ENCODE measurements at regions not wholly inside any gene's neighbourhood (a gene's known extent, or its start where the extent isn't known, plus 50 kb on each side); places are given as distances from the start of the nearest gene placed in this dataset.

DNA sequence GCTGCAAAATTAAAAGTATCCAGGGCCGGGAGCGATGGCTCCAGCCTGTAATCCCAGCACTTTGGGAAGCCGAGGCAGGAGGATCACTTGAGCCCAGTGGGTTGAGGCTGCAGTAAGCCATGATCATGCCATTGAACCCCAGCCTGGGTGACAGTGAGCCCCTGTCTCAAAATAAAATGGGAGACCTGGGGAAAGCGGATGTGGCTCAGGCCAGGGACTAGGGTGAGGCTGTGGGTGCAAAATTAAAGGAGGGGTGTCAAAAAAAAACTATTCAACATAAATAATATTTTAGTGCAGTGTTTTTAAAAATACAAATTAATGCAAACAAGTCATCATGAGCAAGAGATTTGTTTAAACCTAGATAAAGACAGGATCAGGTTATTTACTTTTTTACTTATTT is 100.1 kb upstream of the SLC45A1 start:
- no peak for TF ChIP-seq EP300 (IDR thresholded peaks at IDR 0.05)
- no peak for TF ChIP-seq POLR2A (IDR thresholded peaks at IDR 0.05)
- TF ChIP-seq POLR2AphosphoS5 (IDR thresholded peaks at IDR 0.05) = no peak
- TF ChIP-seq, protein P1, sequence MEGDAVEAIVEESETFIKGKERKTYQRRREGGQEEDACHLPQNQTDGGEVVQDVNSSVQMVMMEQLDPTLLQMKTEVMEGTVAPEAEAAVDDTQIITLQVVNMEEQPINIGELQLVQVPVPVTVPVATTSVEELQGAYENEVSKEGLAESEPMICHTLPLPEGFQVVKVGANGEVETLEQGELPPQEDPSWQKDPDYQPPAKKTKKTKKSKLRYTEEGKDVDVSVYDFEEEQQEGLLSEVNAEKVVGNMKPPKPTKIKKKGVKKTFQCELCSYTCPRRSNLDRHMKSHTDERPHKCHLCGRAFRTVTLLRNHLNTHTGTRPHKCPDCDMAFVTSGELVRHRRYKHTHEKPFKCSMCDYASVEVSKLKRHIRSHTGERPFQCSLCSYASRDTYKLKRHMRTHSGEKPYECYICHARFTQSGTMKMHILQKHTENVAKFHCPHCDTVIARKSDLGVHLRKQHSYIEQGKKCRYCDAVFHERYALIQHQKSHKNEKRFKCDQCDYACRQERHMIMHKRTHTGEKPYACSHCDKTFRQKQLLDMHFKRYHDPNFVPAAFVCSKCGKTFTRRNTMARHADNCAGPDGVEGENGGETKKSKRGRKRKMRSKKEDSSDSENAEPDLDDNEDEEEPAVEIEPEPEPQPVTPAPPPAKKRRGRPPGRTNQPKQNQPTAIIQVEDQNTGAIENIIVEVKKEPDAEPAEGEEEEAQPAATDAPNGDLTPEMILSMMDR (IDR thresholded peaks at IDR 0.05) = no peak
- no peaks in the 10 kb centered on the region for H3K9me3 ChIP-seq
- H3K27me3 ChIP-seq = no peaks in the 10 kb centered on the region
- WGBS, 2 donors = 70 to 80% methylated on average over 4 of the region's 4 CpGs
- H3K27ac ChIP-seq = peak overlapping the region; percentile 73 to 80 (median 76)
- peaks cover 0 to 34% (median 22%) of the 10 kb centered on the region in 4 donors for H3K4me1 ChIP-seq
- intact Hi-C loops (cut with DNase I) = loop anchor here (5.0 kb wide), 1 partner anchor 186 kb away; no protein-coding TSS in a partner anchor
- H3K36me3 ChIP-seq = no peaks in the 10 kb centered on the region
- DNase-seq = no peak
- peak overlapping the region in 3 of 4 donors; percentile 39 to 56 (median 52) for H3K4me3 ChIP-seq

- WGBS, 2 donors = 6 to 8% methylated on average over 70 of the region's 70 CpGs
- intact Hi-C loops (cut with DNase I) = loop anchor here (5.0 kb wide), 1 partner anchor 185 kb away; no protein-coding TSS in a partner anchor
- peak overlapping the region; percentile 73 to 80 (median 76) for H3K27ac ChIP-seq
- H3K27me3 ChIP-seq = no peaks in the 10 kb centered on the region
- TF ChIP-seq POLR2AphosphoS5 (IDR thresholded peaks at IDR 0.05) = no peak
- H3K9me3 ChIP-seq = no peaks in the 10 kb centered on the region
- peak; percentile 75 for DNase-seq
- H3K4me1 ChIP-seq = peaks cover 0 to 34% (median 22%) of the 10 kb centered on the region in 4 donors
- no peaks in the 10 kb centered on the region for H3K36me3 ChIP-seq
- H3K4me3 ChIP-seq = peak overlapping the region; percentile 7 to 56 (median 46)
Observed at GRCh38 chr1:8217011-8217711, 100.8 kb upstream of the SLC45A1 start.

GRCh38 chr1:8216005-8216404 is 101.9 kb upstream of the SLC45A1 start:
- Histone ChIP-seq H3K4me1 (peaks cover 0 to 34% (median 22%) of the 10 kb centered on the region in 4 donors), H3K27ac (peak overlapping the region; percentile 73 to 80 (median 76)), H3K27me3 (no peaks in the 10 kb centered on the region), H3K4me3 (no peak overlapping the region), H3K9me3 (no peaks in the 10 kb centered on the region), H3K36me3 (no peaks in the 10 kb centered on the region)
- 54 to 61% methylated on average over 1 of the region's 1 CpG for WGBS, 2 donors
- intact Hi-C loops (cut with DNase I) = loop anchor here (5.0 kb wide), 1 partner anchor 184 kb away; no protein-coding TSS in a partner anchor
- no peak for DNase-seq
- TF ChIP-seq POLR2A (IDR thresholded peaks at IDR 0.05) = no peak
- TF ChIP-seq EP300 (IDR thresholded peaks at IDR 0.05) = no peak
- TF ChIP-seq, protein P1 (IDR thresholded peaks at IDR 0.05) = no peak
- no peak for TF ChIP-seq POLR2AphosphoS5 (IDR thresholded peaks at IDR 0.05)

DNA sequence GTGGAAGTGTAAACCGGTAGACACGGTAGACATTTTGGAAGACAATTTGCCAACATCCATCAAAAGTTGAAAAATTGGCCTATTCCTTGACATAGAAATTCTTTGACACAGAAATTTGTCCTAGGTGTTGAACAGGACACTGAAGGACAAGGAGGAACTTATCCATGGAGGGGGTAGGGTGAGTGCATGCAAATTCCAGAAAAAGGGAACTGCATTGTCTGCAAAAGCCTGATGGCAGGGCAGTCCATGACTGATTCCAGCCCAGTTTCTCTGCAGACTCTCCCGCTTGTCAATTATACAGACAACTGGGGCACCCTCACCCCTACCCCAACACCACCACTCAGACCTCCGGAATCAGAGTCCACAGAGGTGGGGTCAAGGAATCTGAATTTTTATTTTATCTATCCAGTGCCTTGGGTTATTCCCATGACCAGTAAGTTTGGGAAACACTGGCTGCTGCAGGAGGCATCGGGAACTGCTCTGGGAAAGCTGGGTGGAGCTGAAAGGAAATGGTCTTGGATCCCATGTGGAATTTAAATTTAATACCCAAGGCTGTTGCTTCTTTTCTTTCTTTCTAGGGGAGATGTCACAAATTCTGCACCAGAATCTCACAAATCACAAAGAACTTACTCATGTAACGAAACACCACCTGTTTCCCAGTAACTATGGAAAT is 103.3 kb upstream of the SLC45A1 start:
- H3K4me1 ChIP-seq = peaks cover 0 to 34% (median 22%) of the 10 kb centered on the region in 4 donors
- H3K4me3 ChIP-seq = no peak overlapping the region
- DNase-seq = no peak
- H3K27ac ChIP-seq = peak overlapping the region in 2 of 4 donors; percentile 74 to 79
- WGBS, 2 donors = 89 to 91% methylated on average over 6 of the region's 6 CpGs
- TF ChIP-seq POLR2AphosphoS5 (IDR thresholded peaks at IDR 0.05) = no peak
- TF ChIP-seq, protein P1 (IDR thresholded peaks at IDR 0.05) = no peak
- TF ChIP-seq POLR2A (IDR thresholded peaks at IDR 0.05) = no peak
- no peak for TF ChIP-seq EP300 (IDR thresholded peaks at IDR 0.05)
- intact Hi-C loops (cut with DNase I) = loop anchor here (5.0 kb wide), 1 partner anchor 182 kb away; no protein-coding TSS in a partner anchor
- no peaks in the 10 kb centered on the region for H3K9me3 ChIP-seq
- no peaks in the 10 kb centered on the region for H3K36me3 ChIP-seq
- no peaks in the 10 kb centered on the region for H3K27me3 ChIP-seq

DNA sequence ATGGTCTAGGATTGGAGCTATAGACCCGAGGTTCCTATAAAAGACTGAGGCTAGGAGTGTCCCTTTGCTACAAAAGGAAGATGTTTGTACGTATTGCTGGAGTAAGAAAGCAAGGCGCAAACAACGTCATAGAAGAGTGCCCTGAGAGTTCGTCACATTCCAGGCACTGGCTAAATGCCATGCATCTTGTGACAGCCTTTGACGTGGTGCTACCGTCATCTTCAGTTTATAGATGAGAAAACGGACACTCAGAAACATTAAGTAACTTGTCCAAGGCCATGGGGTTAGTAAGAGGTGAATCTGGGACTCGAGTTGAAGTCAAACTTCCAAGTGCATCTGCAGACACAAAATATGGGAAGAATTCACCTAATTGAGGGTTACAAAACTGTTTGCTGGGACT is 104.2 kb upstream of the SLC45A1 start:
- 76 to 77% methylated on average over 9 of the region's 9 CpGs for WGBS, 2 donors
- intact Hi-C loops (cut with DNase I) = no loop called here
- Histone ChIP-seq H3K4me3 (no peak overlapping the region), H3K36me3 (no peaks in the 10 kb centered on the region), H3K4me1 (peaks cover 0 to 34% (median 22%) of the 10 kb centered on the region in 4 donors), H3K27me3 (no peaks in the 10 kb centered on the region), H3K9me3 (no peaks in the 10 kb centered on the region), H3K27ac (peak overlapping the region in 1 of 4 donors; percentile 53)
- TF ChIP-seq, protein P1 (IDR thresholded peaks at IDR 0.05) = no peak
- no peak for TF ChIP-seq POLR2A (IDR thresholded peaks at IDR 0.05)
- no peak for TF ChIP-seq POLR2AphosphoS5 (IDR thresholded peaks at IDR 0.05)
- peak in 2 of 4 donors; percentile 28 to 45 for TF ChIP-seq EP300 (IDR thresholded peaks at IDR 0.05)
- DNase-seq = no peak

Data from sigmoid colon (tissue), 6 donors.